ENCODE measurements at regions not wholly inside any gene's neighbourhood (a gene's known extent, or its start where the extent isn't known, plus 50 kb on each side); places are given as distances from the start of the nearest gene placed in this dataset.
A peak's percentile ranks its signal among the peaks of the same experiment; 100 is the strongest.

DNA sequence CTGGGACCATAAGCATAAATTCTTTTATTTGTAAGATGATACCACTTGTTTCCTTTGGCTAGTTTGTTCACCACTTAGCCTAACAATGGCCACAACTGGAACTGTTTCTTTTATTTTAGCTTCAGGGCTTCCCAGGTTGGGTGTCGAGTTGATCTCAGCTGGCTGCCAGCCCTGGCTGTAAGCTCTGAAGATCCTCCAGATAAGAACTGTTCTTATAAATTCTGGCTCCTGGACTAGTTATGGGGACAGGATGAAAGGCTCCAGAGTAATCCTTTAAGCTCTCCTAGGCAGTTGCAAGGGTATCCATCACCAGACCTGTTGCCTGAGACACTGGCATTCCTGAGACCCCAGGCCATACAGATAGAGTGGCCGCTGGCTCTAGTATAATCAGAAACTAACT, 129.4 kb upstream of the ACSL4 start:
- H3K36me3 Mint-ChIP-seq (ENCODE audit: low read depth), result peaks cover 4% of the 10 kb centered on the region
- peaks cover 9% of the 10 kb centered on the region for H3K9me3 Mint-ChIP-seq
- no peaks in the 10 kb centered on the region for H3K27me3 Mint-ChIP-seq (ENCODE audit: low read depth, poor library complexity)
- DNase-seq, result no peak
- H3K27ac Mint-ChIP-seq, result peak overlapping the region; percentile 96
- TF ChIP-seq, protein P1, sequence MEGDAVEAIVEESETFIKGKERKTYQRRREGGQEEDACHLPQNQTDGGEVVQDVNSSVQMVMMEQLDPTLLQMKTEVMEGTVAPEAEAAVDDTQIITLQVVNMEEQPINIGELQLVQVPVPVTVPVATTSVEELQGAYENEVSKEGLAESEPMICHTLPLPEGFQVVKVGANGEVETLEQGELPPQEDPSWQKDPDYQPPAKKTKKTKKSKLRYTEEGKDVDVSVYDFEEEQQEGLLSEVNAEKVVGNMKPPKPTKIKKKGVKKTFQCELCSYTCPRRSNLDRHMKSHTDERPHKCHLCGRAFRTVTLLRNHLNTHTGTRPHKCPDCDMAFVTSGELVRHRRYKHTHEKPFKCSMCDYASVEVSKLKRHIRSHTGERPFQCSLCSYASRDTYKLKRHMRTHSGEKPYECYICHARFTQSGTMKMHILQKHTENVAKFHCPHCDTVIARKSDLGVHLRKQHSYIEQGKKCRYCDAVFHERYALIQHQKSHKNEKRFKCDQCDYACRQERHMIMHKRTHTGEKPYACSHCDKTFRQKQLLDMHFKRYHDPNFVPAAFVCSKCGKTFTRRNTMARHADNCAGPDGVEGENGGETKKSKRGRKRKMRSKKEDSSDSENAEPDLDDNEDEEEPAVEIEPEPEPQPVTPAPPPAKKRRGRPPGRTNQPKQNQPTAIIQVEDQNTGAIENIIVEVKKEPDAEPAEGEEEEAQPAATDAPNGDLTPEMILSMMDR (IDR thresholded peaks at IDR 0.05), result no peak
- H3K4me3 Mint-ChIP-seq, result no peak overlapping the region
- H3K4me1 Mint-ChIP-seq, result peaks cover 56% of the 10 kb centered on the region

DNA sequence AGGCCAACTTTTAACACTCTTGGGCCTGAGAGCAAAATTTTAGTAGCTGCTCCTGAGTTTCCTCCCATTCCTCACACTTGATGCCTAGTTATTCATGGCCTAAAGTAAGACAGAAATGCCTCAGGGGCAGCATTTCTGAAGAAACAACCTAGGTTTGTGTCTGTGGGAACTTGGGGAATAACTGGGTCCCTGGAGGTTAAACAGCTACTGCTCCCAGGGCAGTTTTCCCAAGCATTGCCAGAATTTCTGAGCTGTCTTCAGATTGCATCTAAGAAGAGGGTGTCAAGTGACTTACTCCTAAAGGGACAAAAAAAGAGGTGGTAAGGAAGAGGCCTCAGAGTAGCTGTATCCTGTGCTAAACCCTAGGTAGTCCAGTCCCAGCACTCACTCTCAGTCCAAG, 130.8 kb upstream of the ACSL4 start:
- Mint-ChIP-seq H3K4me3 (no peak overlapping the region), H3K4me1 (peaks cover 52% of the 10 kb centered on the region), H3K9me3 (peaks cover 9% of the 10 kb centered on the region), H3K27me3 (ENCODE audit: low read depth, poor library complexity) (no peaks in the 10 kb centered on the region), H3K27ac (peak overlapping the region; percentile 96), H3K36me3 (ENCODE audit: low read depth) (peaks cover 3% of the 10 kb centered on the region)
- DNase-seq, result no peak
- TF ChIP-seq, protein P1 (IDR thresholded peaks at IDR 0.05), result no peak

DNA sequence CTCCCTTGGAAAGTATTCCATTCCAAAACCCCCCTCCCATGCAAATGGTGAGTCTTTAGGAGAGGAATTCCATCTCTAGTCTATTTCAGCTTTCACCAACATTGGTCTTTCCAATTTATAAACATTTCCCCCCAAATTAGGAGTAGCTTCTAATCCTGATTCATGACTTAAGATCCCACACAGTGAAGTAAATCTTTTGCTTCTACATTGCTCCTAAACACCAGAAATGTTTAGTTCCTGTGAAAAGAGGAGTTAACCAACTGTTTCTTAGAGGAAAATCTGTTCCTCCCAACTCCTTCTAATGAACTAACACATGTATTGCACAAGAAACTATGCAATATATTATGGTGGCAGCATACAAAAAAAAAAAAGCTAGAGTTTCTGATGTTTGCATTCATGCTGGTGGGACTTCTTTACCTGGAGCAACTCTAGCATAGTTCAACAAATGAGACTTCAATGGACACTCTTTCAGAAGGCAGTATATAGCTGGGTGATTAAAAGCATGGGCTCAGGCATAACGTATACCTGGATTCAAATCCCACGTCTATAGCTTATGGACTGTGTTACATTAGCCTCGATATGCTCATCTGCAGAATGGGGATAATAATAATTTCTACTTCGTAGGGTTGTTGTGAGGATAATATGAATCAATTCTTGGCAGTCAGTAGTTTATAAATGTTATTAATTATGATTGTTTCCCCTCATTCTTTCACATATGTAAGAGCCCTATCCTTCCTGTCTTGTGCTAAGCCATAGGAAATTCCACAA, 131.6 kb upstream of the TMEM164 start:
- Mint-ChIP-seq H3K36me3 (ENCODE audit: low read depth) (no peaks in the 10 kb centered on the region), H3K4me1 (peaks cover 13% of the 10 kb centered on the region), H3K9me3 (peaks cover 9% of the 10 kb centered on the region), H3K27ac (no peak overlapping the region), H3K27me3 (ENCODE audit: low read depth, poor library complexity) (peaks cover 7% of the 10 kb centered on the region), H3K4me3 (no peak overlapping the region)
- DNase-seq, result no peak
- TF ChIP-seq, protein P1 (IDR thresholded peaks at IDR 0.05), result no peak

DNA sequence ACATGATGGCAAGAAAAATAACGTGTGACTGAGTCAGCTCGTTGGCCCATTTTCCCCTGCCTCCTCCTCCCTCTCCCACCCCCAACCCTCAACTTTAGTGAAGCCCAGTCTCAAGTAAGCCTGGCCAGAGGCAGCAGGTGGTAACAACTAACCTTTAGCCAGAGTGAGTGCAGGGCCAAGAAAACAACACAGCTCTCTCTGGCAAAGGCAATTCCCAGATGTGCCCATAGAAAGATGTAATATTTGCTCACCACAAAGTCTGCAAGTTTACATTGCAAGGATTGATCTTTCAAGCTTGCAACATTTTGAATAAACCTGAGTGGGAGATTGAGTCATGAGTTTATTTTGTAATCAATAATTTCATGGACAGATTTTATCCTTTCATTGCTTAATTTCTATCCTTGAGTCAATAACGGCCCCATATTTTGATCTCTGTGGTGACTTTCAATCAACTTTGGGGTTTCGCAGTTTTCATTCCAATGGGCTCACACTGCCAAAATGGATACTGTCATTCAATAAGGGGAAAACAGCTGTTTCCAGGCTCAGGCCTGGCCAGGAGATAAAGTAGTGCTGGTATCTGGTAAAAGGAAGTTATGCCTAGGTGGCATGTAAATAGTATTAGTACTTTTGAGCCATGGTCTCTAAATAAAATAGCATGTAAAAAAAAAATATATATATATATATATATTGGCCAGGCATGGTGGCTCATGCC, 130.7 kb upstream of the TMEM164 start:
- Mint-ChIP-seq H3K4me3 (no peak overlapping the region), H3K4me1 (peaks cover 12% of the 10 kb centered on the region), H3K36me3 (ENCODE audit: low read depth) (no peaks in the 10 kb centered on the region), H3K27me3 (ENCODE audit: low read depth, poor library complexity) (peaks cover 7% of the 10 kb centered on the region), H3K27ac (no peak overlapping the region), H3K9me3 (peaks cover 9% of the 10 kb centered on the region)
- no peak for DNase-seq
- TF ChIP-seq, protein P1 (IDR thresholded peaks at IDR 0.05), result no peak

DNA sequence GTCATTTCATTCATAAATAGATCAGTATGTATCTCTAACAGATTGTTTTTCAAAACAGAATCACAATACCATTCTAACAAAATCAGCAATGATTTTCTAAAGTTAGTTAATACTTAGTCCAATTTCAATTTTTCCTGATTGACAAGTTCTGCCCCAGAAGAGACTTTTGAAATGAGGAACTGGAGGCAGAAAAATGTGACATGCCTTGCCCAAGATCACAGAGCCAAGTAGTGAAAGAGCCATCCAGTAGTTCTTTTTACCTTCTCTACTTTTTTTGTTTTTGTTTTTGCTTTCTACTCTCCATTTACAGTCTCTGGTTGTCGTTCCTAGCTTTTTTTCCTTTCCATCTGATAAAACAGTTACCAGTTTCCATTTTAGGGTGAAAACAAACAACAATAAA, 129.3 kb upstream of the TMEM164 start:
- H3K36me3 Mint-ChIP-seq (ENCODE audit: low read depth), result no peaks in the 10 kb centered on the region
- no peak for DNase-seq
- H3K9me3 Mint-ChIP-seq, result peaks cover 9% of the 10 kb centered on the region
- peaks cover 8% of the 10 kb centered on the region for H3K4me1 Mint-ChIP-seq
- H3K4me3 Mint-ChIP-seq, result no peak overlapping the region
- TF ChIP-seq, protein P1 (IDR thresholded peaks at IDR 0.05), result no peak
- H3K27ac Mint-ChIP-seq, result no peak overlapping the region
- peaks cover 7% of the 10 kb centered on the region for H3K27me3 Mint-ChIP-seq (ENCODE audit: low read depth, poor library complexity)
